SW480 (cell line): ENCODE measurements at regions not wholly inside any gene's neighbourhood (a gene's known extent, or its start where the extent isn't known, plus 50 kb on each side); places are given as distances from the start of the nearest gene placed in this dataset.
"Not testable (repeated sequence)": the region's sequence is repeated elsewhere in the genome, so short reads cannot be mapped to it uniquely, and the experiment has no call there.

Experiments used
- DNase-seq: peaks from one replicate; pipeline ENCODE4 v3.0.0-alpha.2; 2016; ENCODE audit warnings: low spot score

GRCh38 chr4:152193059-152193458, 342.8 kb downstream of the FBXW7 start:
- no peak for DNase-seq

- no peak for DNase-seq
Measured at GRCh38 chr4:152190907-152191306, 345.0 kb downstream of the FBXW7 start.

- DNase-seq, result no peak
Measured at GRCh38 chr4:152189451-152190179, 346.3 kb downstream of the FBXW7 start.

GRCh38 chr4:152188801-152189200, 347.1 kb downstream of the FBXW7 start:
- no peak for DNase-seq

- no peak for DNase-seq
Measured at GRCh38 chr4:152187693-152188092, 348.2 kb downstream of the FBXW7 start.

GRCh38 chr4:152185786-152186550, 349.9 kb downstream of the FBXW7 start:
- DNase-seq, result no peak

GRCh38 chr4:152181150-152181549, 354.7 kb downstream of the FBXW7 start:
- DNase-seq, result no peak

- DNase-seq, result no peak
Measured at GRCh38 chr4:152180369-152180768, 355.5 kb downstream of the FBXW7 start.

GRCh38 chr4:152177538-152177937, 358.4 kb downstream of the FBXW7 start:
- not testable (repeated sequence) for DNase-seq

GRCh38 chr4:152176627-152177214, 359.2 kb downstream of the FBXW7 start:
- no peak for DNase-seq

- no peak for DNase-seq
Measured at GRCh38 chr4:152175586-152175985, 360.3 kb downstream of the FBXW7 start.

GRCh38 chr4:152172146-152172545, 363.7 kb downstream of the FBXW7 start:
- DNase-seq, result no peak

- DNase-seq, result no peak
Measured at GRCh38 chr4:152171556-152171955, 364.3 kb downstream of the FBXW7 start.

- DNase-seq, result no peak
Measured at GRCh38 chr4:152169683-152170082, 366.2 kb downstream of the FBXW7 start.

- no peak for DNase-seq
Measured at GRCh38 chr4:152168987-152169616, 366.8 kb downstream of the FBXW7 start.

- no peak for DNase-seq
Measured at GRCh38 chr4:152166567-152166966, 369.3 kb downstream of the FBXW7 start.

GRCh38 chr4:152165846-152166245, 370.0 kb downstream of the FBXW7 start:
- DNase-seq, result no peak

- DNase-seq, result no peak
Measured at GRCh38 chr4:152165146-152165545, 370.7 kb downstream of the FBXW7 start.

GRCh38 chr4:152164561-152164960, 371.3 kb downstream of the FBXW7 start:
- DNase-seq, result no peak

GRCh38 chr4:152162331-152162697, 373.6 kb downstream of the FBXW7 start:
- DNase-seq, result no peak

GRCh38 chr4:152161676-152162330, 374.1 kb downstream of the FBXW7 start:
- DNase-seq, result no peak

GRCh38 chr4:152160225-152160800, 375.6 kb downstream of the FBXW7 start:
- no peak for DNase-seq
